HepG2 (cell line): ENCODE measurements at regions not wholly inside any gene's neighbourhood (a gene's known extent, or its start where the extent isn't known, plus 50 kb on each side); places are given as distances from the start of the nearest gene placed in this dataset.

Experiments
- BCLAF1 ChIP-seq: fragments of 450-650 bp; IDR thresholded peaks from 2 replicates; pipeline ENCODE4 v1.6.1; 2017; ENCODE audit warnings: mild to moderate bottlenecking
- CTCF ChIP-seq: sonication (generic); formaldehyde crosslinking; IDR thresholded peaks from 2 replicates; pipeline ENCODE4 v1.5.0; 2020; ENCODE audit warnings: mild to moderate bottlenecking, missing genetic modification reagents, moderate library complexity
- DZIP1 ChIP-seq: sonication (generic); formaldehyde crosslinking; IDR thresholded peaks from 2 replicates; pipeline ENCODE4 v1.5.0; 2020; ENCODE audit warnings: mild to moderate bottlenecking, missing genetic modification reagents
- JUND ChIP-seq: sonication (generic); formaldehyde crosslinking; IDR thresholded peaks from 2 replicates; pipeline ENCODE4 v1.8.0; 2022; ENCODE audit warnings: mild to moderate bottlenecking, missing genetic modification reagents
- PCBP2 ChIP-seq: fragments of 200-400 bp; formaldehyde crosslinking; optimal IDR thresholded peaks from 2 replicates; pipeline ENCODE3; 2018; ENCODE audit warnings: low read length, low read depth; ENCODE audit not compliant: poor library complexity, severe bottlenecking
- POLR2A ChIP-seq, 2 experiments: IDR thresholded peaks; 2 replicates each; pipeline ENCODE4 v1.6.1; 2011; ENCODE audit warnings: low read depth in 2 of 2, low read length in 2 of 2, mild to moderate bottlenecking in 1 of 2, moderate library complexity in 1 of 2; ENCODE audit not compliant: insufficient read depth in 1 of 2
- RBM39 ChIP-seq: fragments of 200-400 bp; formaldehyde crosslinking; IDR thresholded peaks from one replicate; pipeline ENCODE4 v1.6.1; 2018; ENCODE audit warnings: antibody characterized with exemption, mild to moderate bottlenecking, low read depth, low read length; ENCODE audit not compliant: poor library complexity, severe bottlenecking
- TAF1 ChIP-seq: sonication (generic); formaldehyde crosslinking; IDR thresholded peaks from 2 replicates; pipeline ENCODE4 v1.4.0; 2020; ENCODE audit warnings: missing genetic modification reagents
- ZNF138 ChIP-seq: sonication (generic); formaldehyde crosslinking; IDR thresholded peaks from 2 replicates; pipeline ENCODE4 v1.5.0; 2020; ENCODE audit warnings: mild to moderate bottlenecking, low read depth, missing genetic modification reagents

- TF ChIP-seq RBM39 (no peak), CTCF (CRISPR knock-in tag) (no peak), TAF1 (CRISPR knock-in tag) (no peak), PCBP2 (no peak), DZIP1 (CRISPR knock-in tag) (no peak), BCLAF1 (no peak), POLR2A (IDR thresholded peaks at IDR 0.05; ENCODE audit: insufficient read depth in 1 of 2, low read depth in 2 of 2, low read length in 2 of 2) (no peak), ZNF138 (no peak), JUND (CRISPR knock-in tag) (no peak)
Measured at GRCh38 chr12:126582231-126582630, 1517.0 kb downstream of the AACS start.
